CD14-positive monocyte (primary cell): ENCODE measurements at regions not wholly inside any gene's neighbourhood (a gene's known extent, or its start where the extent isn't known, plus 50 kb on each side); places are given as distances from the start of the nearest gene placed in this dataset.
A peak's percentile ranks its signal among the peaks of the same experiment; 100 is the strongest.

Experiments
- DNase-seq, 3 donors: peaks; one replicate each; pipeline ENCODE4 v3.0.0-alpha.2; 2011 to 2022
- H2AFZ ChIP-seq: 2 replicates; pipeline ENCODE4 v1.6.0; 2012; ENCODE audit warnings: mild to moderate bottlenecking, low read depth, low read length, inconsistent platforms; ENCODE audit not compliant: insufficient read depth, poor library complexity, severe bottlenecking
- H3K27ac ChIP-seq, 2 donors: 1 replicate in 1 of 2; 2 replicates in 1 of 2; pipeline ENCODE4 v1.5.1; 2012 to 2013; ENCODE audit warnings: low read length in 2 of 2, control low read depth in 1 of 2, inconsistent platforms in 1 of 2, low read depth in 1 of 2, mild to moderate bottlenecking in 1 of 2
- H3K27me3 ChIP-seq, 2 donors: one replicate each; pipeline versions ENCODE4 v1.6.0 to v1.6.1; 2011 to 2013; ENCODE audit warnings: low read length in 2 of 2; ENCODE audit not compliant: control insufficient read depth in 2 of 2, insufficient read depth in 2 of 2
- H3K36me3 ChIP-seq, 2 donors: replicated peaks in 1 of 2; 1 replicate in 1 of 2; 2 replicates in 1 of 2; pipeline versions ENCODE4 v1.5.1 to v1.6.1; 2012 to 2013; ENCODE audit warnings: low read length in 2 of 2, control low read depth in 1 of 2, inconsistent platforms in 1 of 2, mild to moderate bottlenecking in 1 of 2; ENCODE audit not compliant: insufficient read depth in 2 of 2, control insufficient read depth in 1 of 2
- H3K4me1 ChIP-seq, 2 donors: 1 replicate in 1 of 2; 2 replicates in 1 of 2; pipeline versions ENCODE4 v1.5.1 to v1.6.1; 2012 to 2013; ENCODE audit warnings: low read length in 2 of 2, control low read depth in 1 of 2, inconsistent platforms in 1 of 2, mild to moderate bottlenecking in 1 of 2, moderate library complexity in 1 of 2; ENCODE audit not compliant: insufficient read depth in 2 of 2, control insufficient read depth in 1 of 2
- H3K4me2 ChIP-seq: replicated peaks from 2 replicates; pipeline ENCODE3; 2012; ENCODE audit warnings: low read length, moderate library complexity, mild to moderate bottlenecking; ENCODE audit not compliant: poor library complexity, severe bottlenecking; ENCODE audit errors: extremely low read depth
- H3K4me3 ChIP-seq, 3 experiments: fragments of 200-600 bp in 1 of 3; sonication (generic) in 1 of 3; replicated peaks in 1 of 3; 1 replicate in 2 of 3; 2 replicates in 1 of 3; pipeline ENCODE4 v1.5.1; 2011 to 2013; ENCODE audit warnings: low read length in 3 of 3, mild to moderate bottlenecking in 3 of 3, control low read depth in 2 of 3, low read depth in 2 of 3, inconsistent platforms in 1 of 3, moderate library complexity in 1 of 3
- H3K79me2 ChIP-seq: 2 replicates; pipeline ENCODE4 v1.6.0; 2012; ENCODE audit warnings: mild to moderate bottlenecking, control low read depth, inconsistent platforms, low read length, moderate library complexity; ENCODE audit not compliant: insufficient read depth
- H3K9ac ChIP-seq: 2 replicates; pipeline ENCODE4 v1.6.0; 2017; ENCODE audit warnings: low read length, mild to moderate bottlenecking; ENCODE audit not compliant: insufficient read depth, poor library complexity, severe bottlenecking
- H3K9me3 ChIP-seq, 2 donors: replicated peaks in 1 of 2; 1 replicate in 1 of 2; 2 replicates in 1 of 2; pipeline versions ENCODE4 v1.5.1 to v1.6.1; 2012 to 2013; ENCODE audit warnings: low read length in 2 of 2, control low read depth in 1 of 2; ENCODE audit not compliant: control insufficient read depth in 1 of 2, insufficient read depth in 1 of 2
- H4K20me1 ChIP-seq: 2 replicates; pipeline ENCODE4 v1.6.0; 2012; ENCODE audit warnings: mild to moderate bottlenecking, low read length, control low read depth, moderate library complexity; ENCODE audit not compliant: insufficient read depth
- H3K27ac Mint-ChIP-seq, 7 donors: one replicate each; pipeline ENCODE4 v1.8.0; 2020; ENCODE audit warnings: mild to moderate bottlenecking in 7 of 7, mixed read lengths in 7 of 7, moderate library complexity in 6 of 7, inconsistent platforms in 2 of 7
- H3K27me3 Mint-ChIP-seq, 3 donors: one replicate each; pipeline ENCODE4 v1.8.0; 2021 to 2022; ENCODE audit warnings: low read depth in 3 of 3, mild to moderate bottlenecking in 3 of 3, mixed read lengths in 3 of 3, moderate library complexity in 3 of 3, inconsistent platforms in 1 of 3
- H3K36me3 Mint-ChIP-seq, 2 donors: one replicate each; pipeline ENCODE4 v1.8.0; 2020; ENCODE audit warnings: mixed read lengths in 2 of 2, inconsistent platforms in 1 of 2, mild to moderate bottlenecking in 1 of 2
- H3K4me1 Mint-ChIP-seq: one replicate; pipeline ENCODE4 v1.8.0; 2020; ENCODE audit warnings: mild to moderate bottlenecking, mixed read lengths
- H3K4me3 Mint-ChIP-seq, 2 donors: one replicate each; pipeline ENCODE4 v1.8.0; 2020; ENCODE audit warnings: mild to moderate bottlenecking in 2 of 2, mixed read lengths in 2 of 2, moderate library complexity in 1 of 2
- H3K9me3 Mint-ChIP-seq, 7 donors: one replicate each; pipeline ENCODE4 v1.8.0; 2020 to 2022; ENCODE audit warnings: mixed read lengths in 7 of 7, mild to moderate bottlenecking in 6 of 7, moderate library complexity in 6 of 7, inconsistent platforms in 2 of 7
- CTCF ChIP-seq: fragments of 200-600 bp; IDR thresholded peaks from one replicate; pipeline ENCODE4 v1.8.0; 2022; ENCODE audit warnings: antibody characterized with exemption, mild to moderate bottlenecking
- WGBS: methylation state at CpG from one replicate; pipeline ENCODE4 v1.1.5; 2013; ENCODE audit warnings: missing lambda C conversion rate; ENCODE audit not compliant: insufficient coverage; 5-methylcytosine and 5-hydroxymethylcytosine counted together
- intact Hi-C, 2 donors: fragments of 100-400 bp; cut with micrococcal nuclease; formaldehyde crosslinking; loops; one replicate each; pipeline versions ENCODE4 v1.15.0 to v1.15.1; 2023

GRCh38 chr20:60203451-60203850 is 245.2 kb downstream of the CDH26 start:
- DNase-seq: no peak
- no peak for TF ChIP-seq CTCF
- Histone ChIP-seq H3K4me1 (no peaks in the 10 kb centered on the region), H4K20me1 (no peaks in the 10 kb centered on the region), H3K36me3 (peaks cover 0 to 14% of the 10 kb centered on the region in 2 donors), H3K9ac (peak overlapping the region; percentile 29), H3K4me3 (no peak overlapping the region), H3K79me2 (no peaks in the 10 kb centered on the region), H2AFZ (no peak overlapping the region), H3K27me3 (no peaks in the 10 kb centered on the region), H3K27ac (no peak overlapping the region), H3K4me2 (no peak overlapping the region), H3K9me3 (no peaks in the 10 kb centered on the region)
- H3K9me3 Mint-ChIP-seq: peaks cover 2 to 8% (median 4%) of the 10 kb centered on the region in 7 donors
- H3K4me3 Mint-ChIP-seq: no peak overlapping the region
- H3K4me1 Mint-ChIP-seq: peaks cover 4% of the 10 kb centered on the region
- 88% methylated on average over 2 of the region's 6 CpGs for WGBS
- peaks cover 18 to 30% of the 10 kb centered on the region in 2 donors for H3K36me3 Mint-ChIP-seq
- H3K27ac Mint-ChIP-seq: no peak overlapping the region
- peaks cover 2 to 5% (median 3%) of the 10 kb centered on the region in 3 donors for H3K27me3 Mint-ChIP-seq
- intact Hi-C loops: loop anchor here in 1 of 2 donors (10.0 kb wide), 2 partner anchors 79 to 149 kb away; no protein-coding TSS in a partner anchor

- Mint-ChIP-seq H3K27ac (no peak overlapping the region), H3K4me3 (no peak overlapping the region), H3K9me3 (peaks cover 0 to 2% (median 0%) of the 10 kb centered on the region in 7 donors), H3K27me3 (peaks cover 2 to 5% (median 3%) of the 10 kb centered on the region in 3 donors), H3K4me1 (peaks cover 7% of the 10 kb centered on the region), H3K36me3 (peaks cover 11 to 29% of the 10 kb centered on the region in 2 donors)
- Histone ChIP-seq H3K9me3 (no peaks in the 10 kb centered on the region), H3K36me3 (peaks cover 0 to 14% of the 10 kb centered on the region in 2 donors), H3K4me1 (no peaks in the 10 kb centered on the region), H2AFZ (no peak overlapping the region), H3K79me2 (no peaks in the 10 kb centered on the region), H4K20me1 (no peaks in the 10 kb centered on the region), H3K4me2 (no peak overlapping the region), H3K9ac (no peak overlapping the region), H3K4me3 (no peak overlapping the region), H3K27ac (no peak overlapping the region), H3K27me3 (no peaks in the 10 kb centered on the region)
- intact Hi-C loops: loop anchor here in 1 of 2 donors (10.0 kb wide), 2 partner anchors 80 to 150 kb away; no protein-coding TSS in a partner anchor
- WGBS: no CpG with 5 or more reads among the region's 4 CpGs
- no peak for TF ChIP-seq CTCF
- DNase-seq: no peak
Observed at GRCh38 chr20:60204601-60205000, 246.4 kb downstream of the CDH26 start.
